Activated naive CD8-positive, alpha-beta T cell treated with anti-CD3 and anti-CD28 coated beads for 36 hours (primary cell): ENCODE measurements at regions not wholly inside any gene's neighbourhood (a gene's known extent, or its start where the extent isn't known, plus 50 kb on each side); places are given as distances from the start of the nearest gene placed in this dataset.
"Not testable (repeated sequence)": the region's sequence is repeated elsewhere in the genome, so short reads cannot be mapped to it uniquely, and the experiment has no call there.

Experiments
- DNase-seq: peaks from one replicate; pipeline ENCODE4 v3.0.0; 2021
- H3K27ac Mint-ChIP-seq: one replicate; pipeline ENCODE4 v1.8.0; 2022; ENCODE audit warnings: mild to moderate bottlenecking, moderate library complexity, mixed read lengths
- H3K27me3 Mint-ChIP-seq: one replicate; pipeline ENCODE4 v1.8.0; 2022; ENCODE audit warnings: mild to moderate bottlenecking, mixed read lengths
- H3K36me3 Mint-ChIP-seq: one replicate; pipeline ENCODE4 v1.8.0; 2021; ENCODE audit warnings: mild to moderate bottlenecking, mixed read lengths
- H3K4me1 Mint-ChIP-seq: one replicate; pipeline ENCODE4 v1.8.0; 2021; ENCODE audit warnings: mixed read lengths
- H3K4me3 Mint-ChIP-seq: one replicate; pipeline ENCODE4 v1.8.0; 2022; ENCODE audit warnings: mild to moderate bottlenecking, moderate library complexity, mixed read lengths
- H3K9me3 Mint-ChIP-seq: one replicate; pipeline ENCODE4 v1.8.0; 2022; ENCODE audit warnings: mixed read lengths

GRCh38 chr5:6111131-6111530 is 267.2 kb downstream of the MED10 start:
- Mint-ChIP-seq H3K4me3 (no peak overlapping the region), H3K36me3 (no peaks in the 10 kb centered on the region), H3K27me3 (peaks cover 4% of the 10 kb centered on the region), H3K4me1 (no peaks in the 10 kb centered on the region), H3K9me3 (no peaks in the 10 kb centered on the region), H3K27ac (no peak overlapping the region)
- DNase-seq = no peak

GRCh38 chr5:6110441-6111005 is 267.8 kb downstream of the MED10 start:
- Mint-ChIP-seq H3K9me3 (no peaks in the 10 kb centered on the region), H3K36me3 (no peaks in the 10 kb centered on the region), H3K4me3 (no peak overlapping the region), H3K4me1 (no peaks in the 10 kb centered on the region), H3K27me3 (peaks cover 2% of the 10 kb centered on the region), H3K27ac (no peak overlapping the region)
- DNase-seq = no peak

- no peak for DNase-seq
- H3K27me3 Mint-ChIP-seq = no peaks in the 10 kb centered on the region
- no peaks in the 10 kb centered on the region for H3K9me3 Mint-ChIP-seq
- no peak overlapping the region for H3K4me3 Mint-ChIP-seq
- H3K36me3 Mint-ChIP-seq = no peaks in the 10 kb centered on the region
- no peaks in the 10 kb centered on the region for H3K4me1 Mint-ChIP-seq
- no peak overlapping the region for H3K27ac Mint-ChIP-seq
Measured at GRCh38 chr5:6108981-6109825, 269.1 kb downstream of the MED10 start.

- Mint-ChIP-seq H3K9me3 (no peaks in the 10 kb centered on the region), H3K4me3 (no peak overlapping the region), H3K36me3 (no peaks in the 10 kb centered on the region), H3K27me3 (no peaks in the 10 kb centered on the region), H3K4me1 (no peaks in the 10 kb centered on the region), H3K27ac (no peak overlapping the region)
- no peak for DNase-seq
Measured at GRCh38 chr5:6108540-6108848, 269.9 kb downstream of the MED10 start.

GRCh38 chr5:6107675-6108539 is 270.4 kb downstream of the MED10 start:
- Mint-ChIP-seq H3K4me1 (no peaks in the 10 kb centered on the region), H3K9me3 (no peaks in the 10 kb centered on the region), H3K27ac (no peak overlapping the region), H3K27me3 (no peaks in the 10 kb centered on the region), H3K36me3 (no peaks in the 10 kb centered on the region), H3K4me3 (no peak overlapping the region)
- no peak for DNase-seq

GRCh38 chr5:6106756-6107155 is 271.6 kb downstream of the MED10 start:
- H3K4me1 Mint-ChIP-seq = no peaks in the 10 kb centered on the region
- no peaks in the 10 kb centered on the region for H3K36me3 Mint-ChIP-seq
- H3K9me3 Mint-ChIP-seq = no peaks in the 10 kb centered on the region
- no peak overlapping the region for H3K27ac Mint-ChIP-seq
- H3K27me3 Mint-ChIP-seq = no peaks in the 10 kb centered on the region
- DNase-seq = no peak
- no peak overlapping the region for H3K4me3 Mint-ChIP-seq

- no peaks in the 10 kb centered on the region for H3K9me3 Mint-ChIP-seq
- no peaks in the 10 kb centered on the region for H3K4me1 Mint-ChIP-seq
- H3K27ac Mint-ChIP-seq = no peak overlapping the region
- no peak overlapping the region for H3K4me3 Mint-ChIP-seq
- H3K27me3 Mint-ChIP-seq = no peaks in the 10 kb centered on the region
- H3K36me3 Mint-ChIP-seq = no peaks in the 10 kb centered on the region
- no peak for DNase-seq
Measured at GRCh38 chr5:6105320-6105719, 273.0 kb downstream of the MED10 start.

GRCh38 chr5:6096101-6096500 is 282.2 kb downstream of the MED10 start:
- Mint-ChIP-seq H3K4me1 (no peaks in the 10 kb centered on the region), H3K27me3 (no peaks in the 10 kb centered on the region), H3K27ac (no peak overlapping the region), H3K4me3 (no peak overlapping the region), H3K9me3 (peaks cover 3% of the 10 kb centered on the region), H3K36me3 (no peaks in the 10 kb centered on the region)
- DNase-seq = no peak

- H3K27ac Mint-ChIP-seq, DNase-seq, H3K4me3 Mint-ChIP-seq, H3K4me1 Mint-ChIP-seq, H3K27me3 Mint-ChIP-seq, H3K9me3 Mint-ChIP-seq, H3K36me3 Mint-ChIP-seq: not testable (repeated sequence)
Measured at GRCh38 chr5:6094180-6094579, 284.2 kb downstream of the MED10 start.

GRCh38 chr5:6090838-6091237 is 287.5 kb downstream of the MED10 start:
- Mint-ChIP-seq H3K4me1 (no peaks in the 10 kb centered on the region), H3K9me3 (peaks cover 3% of the 10 kb centered on the region)
- DNase-seq = no peak

GRCh38 chr5:6090079-6090654 is 288.2 kb downstream of the MED10 start:
- H3K27ac Mint-ChIP-seq = no peak overlapping the region
- no peaks in the 10 kb centered on the region for H3K36me3 Mint-ChIP-seq
- peaks cover 3% of the 10 kb centered on the region for H3K9me3 Mint-ChIP-seq
- no peaks in the 10 kb centered on the region for H3K4me1 Mint-ChIP-seq
- no peak for DNase-seq
- H3K27me3 Mint-ChIP-seq = no peaks in the 10 kb centered on the region
- H3K4me3 Mint-ChIP-seq = no peak overlapping the region

More at GRCh38 chr5:6090838-6091237, 287.5 kb downstream of the MED10 start:
- Mint-ChIP-seq H3K4me3 (no peak overlapping the region), H3K36me3 (no peaks in the 10 kb centered on the region), H3K27ac (no peak overlapping the region), H3K27me3 (no peaks in the 10 kb centered on the region)

GRCh38 chr5:6088706-6089105 is 289.6 kb downstream of the MED10 start:
- Mint-ChIP-seq H3K4me3 (no peak overlapping the region), H3K27me3 (peaks cover 4% of the 10 kb centered on the region), H3K9me3 (peaks cover 3% of the 10 kb centered on the region), H3K4me1 (no peaks in the 10 kb centered on the region), H3K36me3 (no peaks in the 10 kb centered on the region), H3K27ac (no peak overlapping the region)
- no peak for DNase-seq

GRCh38 chr5:6087576-6087975 is 290.8 kb downstream of the MED10 start:
- H3K27ac Mint-ChIP-seq = no peak overlapping the region
- peaks cover 1% of the 10 kb centered on the region for H3K9me3 Mint-ChIP-seq
- no peak overlapping the region for H3K4me3 Mint-ChIP-seq
- H3K27me3 Mint-ChIP-seq = peaks cover 6% of the 10 kb centered on the region
- no peak for DNase-seq
- H3K4me1 Mint-ChIP-seq = no peaks in the 10 kb centered on the region
- no peaks in the 10 kb centered on the region for H3K36me3 Mint-ChIP-seq

GRCh38 chr5:6086871-6087270 is 291.5 kb downstream of the MED10 start:
- Mint-ChIP-seq H3K4me1 (no peaks in the 10 kb centered on the region), H3K4me3 (no peak overlapping the region)

GRCh38 chr5:6085341-6085860 is 292.9 kb downstream of the MED10 start:
- H3K27ac Mint-ChIP-seq = no peak overlapping the region
- H3K9me3 Mint-ChIP-seq = no peaks in the 10 kb centered on the region
- no peaks in the 10 kb centered on the region for H3K4me1 Mint-ChIP-seq
- DNase-seq = no peak
- H3K4me3 Mint-ChIP-seq = no peak overlapping the region
- no peaks in the 10 kb centered on the region for H3K36me3 Mint-ChIP-seq
- peaks cover 6% of the 10 kb centered on the region for H3K27me3 Mint-ChIP-seq

More at GRCh38 chr5:6086871-6087270, 291.5 kb downstream of the MED10 start:
- Mint-ChIP-seq H3K27ac (no peak overlapping the region), H3K36me3 (no peaks in the 10 kb centered on the region), H3K27me3 (peaks cover 6% of the 10 kb centered on the region), H3K9me3 (no peaks in the 10 kb centered on the region)
- no peak for DNase-seq
